Activated T-cell treated with anti-CD3 and anti-CD28 coated beads, Interleukin-2, amount 50 U/mL, for 4 hours (primary cell): ENCODE measurements at regions not wholly inside any gene's neighbourhood (a gene's known extent, or its start where the extent isn't known, plus 50 kb on each side); places are given as distances from the start of the nearest gene placed in this dataset.

Experiments used
- ATAC-seq, 2 donors: fragments of 200-7000 bp; cut with Tn5 transposase; one replicate each; pipeline ENCODE4 v1.10.0; 2021
- DNase-seq: peaks from one replicate; pipeline ENCODE4 v3.0.0-alpha.2; 2020
- H3K27me3 Mint-ChIP-seq: one replicate; pipeline ENCODE4 v1.8.0; 2021; ENCODE audit warnings: low read depth, mixed read lengths
- H3K36me3 Mint-ChIP-seq: one replicate; pipeline ENCODE4 v1.8.0; 2022; ENCODE audit warnings: mixed read lengths; ENCODE audit not compliant: insufficient read depth
- H3K4me1 Mint-ChIP-seq: one replicate; pipeline ENCODE4 v1.8.0; 2021; ENCODE audit warnings: low read depth, mixed read lengths
- H3K4me3 Mint-ChIP-seq: one replicate; pipeline ENCODE4 v1.8.0; 2021; ENCODE audit warnings: mild to moderate bottlenecking, moderate library complexity, mixed read lengths
- H3K9me3 Mint-ChIP-seq: one replicate; pipeline ENCODE4 v1.8.0; 2021; ENCODE audit warnings: mixed read lengths

- no peaks in the 10 kb centered on the region for H3K27me3 Mint-ChIP-seq
- no peak overlapping the region for H3K4me3 Mint-ChIP-seq
- H3K4me1 Mint-ChIP-seq: no peaks in the 10 kb centered on the region
- no peak for DNase-seq
- ATAC-seq: no peak
- H3K9me3 Mint-ChIP-seq: peaks cover 7% of the 10 kb centered on the region
- H3K36me3 Mint-ChIP-seq: no peaks in the 10 kb centered on the region
Observed at GRCh38 chr13:37270226-37271001, 164.9 kb upstream of the CSNK1A1L start.

GRCh38 chr13:37263871-37264270, 158.4 kb upstream of the CSNK1A1L start:
- Mint-ChIP-seq H3K4me1 (no peaks in the 10 kb centered on the region), H3K9me3 (peaks cover 25% of the 10 kb centered on the region), H3K4me3 (no peak overlapping the region), H3K36me3 (no peaks in the 10 kb centered on the region), H3K27me3 (no peaks in the 10 kb centered on the region)
- ATAC-seq (no peak), DNase-seq (no peak)

GRCh38 chr13:37257706-37258105, 152.2 kb upstream of the CSNK1A1L start:
- Mint-ChIP-seq H3K4me3 (no peak overlapping the region), H3K36me3 (no peaks in the 10 kb centered on the region), H3K4me1 (no peaks in the 10 kb centered on the region), H3K27me3 (no peaks in the 10 kb centered on the region), H3K9me3 (peaks cover 21% of the 10 kb centered on the region)
- ATAC-seq (no peak), DNase-seq (no peak)

GRCh38 chr13:37257051-37257450, 151.6 kb upstream of the CSNK1A1L start:
- no peak for ATAC-seq
- peaks cover 21% of the 10 kb centered on the region for H3K9me3 Mint-ChIP-seq
- no peak overlapping the region for H3K4me3 Mint-ChIP-seq
- no peaks in the 10 kb centered on the region for H3K27me3 Mint-ChIP-seq
- DNase-seq: no peak
- H3K36me3 Mint-ChIP-seq: no peaks in the 10 kb centered on the region
- no peaks in the 10 kb centered on the region for H3K4me1 Mint-ChIP-seq

GRCh38 chr13:37241786-37242185, 136.3 kb upstream of the CSNK1A1L start:
- Mint-ChIP-seq H3K27me3 (no peaks in the 10 kb centered on the region), H3K36me3 (no peaks in the 10 kb centered on the region), H3K4me1 (no peaks in the 10 kb centered on the region), H3K4me3 (no peak overlapping the region), H3K9me3 (peaks cover 9% of the 10 kb centered on the region)
- no peak for ATAC-seq
- DNase-seq: no peak

GRCh38 chr13:37230346-37230745, 124.9 kb upstream of the CSNK1A1L start:
- peaks cover 28% of the 10 kb centered on the region for H3K9me3 Mint-ChIP-seq
- no peaks in the 10 kb centered on the region for H3K4me1 Mint-ChIP-seq
- no peak for DNase-seq
- ATAC-seq: no peak
- no peaks in the 10 kb centered on the region for H3K36me3 Mint-ChIP-seq
- H3K4me3 Mint-ChIP-seq: no peak overlapping the region
- no peaks in the 10 kb centered on the region for H3K27me3 Mint-ChIP-seq

- no peak for ATAC-seq
- H3K27me3 Mint-ChIP-seq: no peaks in the 10 kb centered on the region
- H3K36me3 Mint-ChIP-seq: no peaks in the 10 kb centered on the region
- no peaks in the 10 kb centered on the region for H3K4me1 Mint-ChIP-seq
- peaks cover 28% of the 10 kb centered on the region for H3K9me3 Mint-ChIP-seq
- no peak for DNase-seq
- H3K4me3 Mint-ChIP-seq: no peak overlapping the region
Observed at GRCh38 chr13:37229931-37230330, 124.5 kb upstream of the CSNK1A1L start.

- Mint-ChIP-seq H3K36me3 (no peaks in the 10 kb centered on the region), H3K4me3 (no peak overlapping the region), H3K4me1 (no peaks in the 10 kb centered on the region), H3K9me3 (peaks cover 26% of the 10 kb centered on the region), H3K27me3 (no peaks in the 10 kb centered on the region)
- no peak for DNase-seq
- ATAC-seq: no peak
Observed at GRCh38 chr13:37226971-37227370, 121.5 kb upstream of the CSNK1A1L start.

GRCh38 chr13:37225414-37226070, 120.1 kb upstream of the CSNK1A1L start:
- ATAC-seq (no peak), DNase-seq (no peak)
- Mint-ChIP-seq H3K9me3 (peaks cover 26% of the 10 kb centered on the region), H3K27me3 (no peaks in the 10 kb centered on the region), H3K4me1 (no peaks in the 10 kb centered on the region), H3K36me3 (no peaks in the 10 kb centered on the region), H3K4me3 (no peak overlapping the region)

GRCh38 chr13:37216331-37216730, 110.9 kb upstream of the CSNK1A1L start:
- no peak for DNase-seq
- Mint-ChIP-seq H3K4me1 (no peaks in the 10 kb centered on the region), H3K4me3 (no peak overlapping the region), H3K36me3 (no peaks in the 10 kb centered on the region), H3K9me3 (peaks cover 3% of the 10 kb centered on the region), H3K27me3 (no peaks in the 10 kb centered on the region)
- ATAC-seq: no peak

GRCh38 chr13:37212826-37213225, 107.4 kb upstream of the CSNK1A1L start:
- Mint-ChIP-seq H3K36me3 (no peaks in the 10 kb centered on the region), H3K27me3 (no peaks in the 10 kb centered on the region), H3K4me3 (no peak overlapping the region), H3K4me1 (no peaks in the 10 kb centered on the region), H3K9me3 (peaks cover 3% of the 10 kb centered on the region)
- ATAC-seq (no peak), DNase-seq (no peak)

GRCh38 chr13:37211487-37211886, 106.0 kb upstream of the CSNK1A1L start:
- Mint-ChIP-seq H3K4me3 (no peak overlapping the region), H3K4me1 (no peaks in the 10 kb centered on the region), H3K27me3 (no peaks in the 10 kb centered on the region), H3K9me3 (peaks cover 3% of the 10 kb centered on the region), H3K36me3 (no peaks in the 10 kb centered on the region)
- ATAC-seq (no peak), DNase-seq (no peak)

- H3K36me3 Mint-ChIP-seq: no peaks in the 10 kb centered on the region
- no peaks in the 10 kb centered on the region for H3K9me3 Mint-ChIP-seq
- DNase-seq (no peak), ATAC-seq (no peak)
- H3K4me1 Mint-ChIP-seq: no peaks in the 10 kb centered on the region
- H3K27me3 Mint-ChIP-seq: no peaks in the 10 kb centered on the region
- H3K4me3 Mint-ChIP-seq: no peak overlapping the region
Observed at GRCh38 chr13:37209621-37210580, 104.4 kb upstream of the CSNK1A1L start.

- no peak for ATAC-seq
- DNase-seq: no peak
- Mint-ChIP-seq H3K36me3 (no peaks in the 10 kb centered on the region), H3K4me1 (no peaks in the 10 kb centered on the region), H3K4me3 (no peak overlapping the region), H3K27me3 (no peaks in the 10 kb centered on the region), H3K9me3 (no peaks in the 10 kb centered on the region)
Observed at GRCh38 chr13:37207691-37208451, 102.4 kb upstream of the CSNK1A1L start.
